H9 (cell line): ENCODE measurements at regions not wholly inside any gene's neighbourhood (a gene's known extent, or its start where the extent isn't known, plus 50 kb on each side); places are given as distances from the start of the nearest gene placed in this dataset.

Experiments used
- DNase-seq: peaks from one replicate; pipeline ENCODE4 v3.0.0-alpha.2; 2017
- H2AFZ ChIP-seq: one replicate; pipeline ENCODE4 v1.6.1; 2013; ENCODE audit warnings: mild to moderate bottlenecking, low read length, control low read depth, moderate library complexity
- H2AK5ac ChIP-seq: 2 replicates; pipeline ENCODE4 v1.6.1; 2013; ENCODE audit warnings: low read length, control low read depth, mixed read lengths; ENCODE audit not compliant: insufficient read length
- H2BK120ac ChIP-seq: one replicate; pipeline ENCODE4 v1.6.1; 2013; ENCODE audit warnings: low read depth, mild to moderate bottlenecking, low read length, control low read depth, inconsistent platforms; ENCODE audit not compliant: poor library complexity, severe bottlenecking
- H2BK12ac ChIP-seq: 2 replicates; pipeline ENCODE4 v1.6.1; 2013; ENCODE audit warnings: low read length, control low read depth, mixed read lengths, low read depth; ENCODE audit not compliant: insufficient read length
- H2BK15ac ChIP-seq: 2 replicates; pipeline ENCODE4 v1.6.1; 2013; ENCODE audit warnings: low read depth, low read length, control low read depth
- H2BK20ac ChIP-seq: one replicate; pipeline ENCODE4 v1.6.1; 2013; ENCODE audit warnings: low read depth, mild to moderate bottlenecking, low read length, control low read depth, inconsistent platforms; ENCODE audit not compliant: poor library complexity, severe bottlenecking
- H2BK5ac ChIP-seq: 2 replicates; pipeline ENCODE4 v1.6.1; 2013; ENCODE audit warnings: low read length, control low read depth, mixed read lengths; ENCODE audit not compliant: insufficient read length
- H3K14ac ChIP-seq: 2 replicates; pipeline ENCODE4 v1.6.1; 2013; ENCODE audit warnings: low read length, control low read depth; ENCODE audit not compliant: insufficient read depth
- H3K18ac ChIP-seq: 2 replicates; pipeline ENCODE4 v1.6.1; 2013; ENCODE audit warnings: low read depth, mild to moderate bottlenecking, mixed read lengths, low read length, control low read depth; ENCODE audit not compliant: insufficient read length
- H3K23ac ChIP-seq: 2 replicates; pipeline ENCODE4 v1.6.1; 2013; ENCODE audit warnings: low read length, control low read depth, mixed read lengths, low read depth; ENCODE audit not compliant: insufficient read length
- H3K23me2 ChIP-seq: 2 replicates; pipeline ENCODE4 v1.6.1; 2013; ENCODE audit warnings: low read depth, mild to moderate bottlenecking, mixed read lengths, low read length, control low read depth; ENCODE audit not compliant: insufficient read length, poor library complexity, severe bottlenecking
- H3K27ac ChIP-seq: 2 replicates; pipeline ENCODE4 v1.5.1; 2013; ENCODE audit warnings: low read length, control low read depth, mixed read lengths, low read depth; ENCODE audit not compliant: insufficient read length
- H3K27me3 ChIP-seq: 2 replicates; pipeline ENCODE4 v1.6.1; 2013; ENCODE audit warnings: low read length, control low read depth, inconsistent platforms; ENCODE audit not compliant: insufficient read depth
- H3K4ac ChIP-seq: 2 replicates; pipeline ENCODE4 v1.6.1; 2013; ENCODE audit warnings: low read depth, mild to moderate bottlenecking, control low read depth, inconsistent platforms, low read length, moderate library complexity
- H3K4me1 ChIP-seq: 2 replicates; pipeline ENCODE4 v1.6.1; 2013; ENCODE audit warnings: low read length, control low read depth, inconsistent platforms; ENCODE audit not compliant: insufficient read depth
- H3K4me2 ChIP-seq: 2 replicates; pipeline ENCODE4 v1.6.1; 2013; ENCODE audit warnings: low read length, control low read depth, mixed read lengths; ENCODE audit not compliant: insufficient read length, insufficient read depth
- H3K56ac ChIP-seq: 2 replicates; pipeline ENCODE4 v1.6.1; 2013; ENCODE audit warnings: low read depth, mild to moderate bottlenecking, mixed read lengths, low read length, control low read depth; ENCODE audit not compliant: insufficient read length
- H3K79me1 ChIP-seq: 2 replicates; pipeline ENCODE4 v1.6.1; 2013; ENCODE audit warnings: low read depth, mild to moderate bottlenecking, moderate library complexity, low read length, control low read depth, inconsistent platforms; ENCODE audit not compliant: insufficient read depth, poor library complexity, severe bottlenecking
- H3K79me2 ChIP-seq: 2 replicates; pipeline ENCODE4 v1.6.1; 2013; ENCODE audit warnings: low read length, control low read depth, inconsistent platforms; ENCODE audit not compliant: insufficient read depth
- H3K9ac ChIP-seq: 2 replicates; pipeline ENCODE4 v1.6.1; 2013; ENCODE audit warnings: low read length, control low read depth, mixed read lengths; ENCODE audit not compliant: insufficient read length; ENCODE audit errors: extremely low read depth
- H3K9me3 ChIP-seq: one replicate; pipeline ENCODE4 v1.6.1; 2013; ENCODE audit warnings: low read depth, low read length, inconsistent platforms; ENCODE audit not compliant: control insufficient read depth
- H3T11ph ChIP-seq: one replicate; pipeline ENCODE4 v1.6.1; 2013; ENCODE audit warnings: mild to moderate bottlenecking, low read length, control low read depth, inconsistent platforms
- H4K20me1 ChIP-seq: one replicate; pipeline ENCODE4 v1.6.1; 2013; ENCODE audit not compliant: control insufficient read depth, insufficient read length, insufficient read depth
- H4K5ac ChIP-seq: 2 replicates; pipeline ENCODE4 v1.6.1; 2013; ENCODE audit warnings: low read depth, mild to moderate bottlenecking, mixed read lengths, low read length, control low read depth; ENCODE audit not compliant: insufficient read length
- H4K8ac ChIP-seq: replicated peaks from 2 replicates; pipeline ENCODE4 v1.6.1; 2013; ENCODE audit warnings: low read length, control low read depth, mixed read lengths, low read depth; ENCODE audit not compliant: insufficient read length
- H4K91ac ChIP-seq: 2 replicates; pipeline ENCODE4 v1.6.1; 2013; ENCODE audit warnings: low read depth, mild to moderate bottlenecking, moderate library complexity, mixed read lengths, low read length, control low read depth; ENCODE audit not compliant: insufficient read length
- H3K27ac Mint-ChIP-seq, 3 experiments: 2 replicates in 2 of 3; 3 replicates in 1 of 3; pipeline ENCODE4 v1.8.0; 2020 to 2021; ENCODE audit warnings: mixed read lengths in 3 of 3, mild to moderate bottlenecking in 1 of 3, moderate library complexity in 1 of 3
- H3K27me3 Mint-ChIP-seq: 2 replicates; pipeline ENCODE4 v1.8.0; 2021; ENCODE audit warnings: low read depth, mild to moderate bottlenecking, moderate library complexity, mixed read lengths
- H3K36me3 Mint-ChIP-seq, 3 experiments: 2 replicates in 2 of 3; 3 replicates in 1 of 3; pipeline ENCODE4 v1.8.0; 2020 to 2021; ENCODE audit warnings: low read depth in 3 of 3, mixed read lengths in 3 of 3; ENCODE audit not compliant: insufficient read depth in 1 of 3
- H3K4me1 Mint-ChIP-seq, 2 experiments: 2 replicates each; pipeline ENCODE4 v1.8.0; 2020; ENCODE audit warnings: mixed read lengths in 2 of 2
- H3K4me3 Mint-ChIP-seq, 2 experiments: 2 replicates in 1 of 2; 3 replicates in 1 of 2; pipeline ENCODE4 v1.8.0; 2020 to 2021; ENCODE audit warnings: mild to moderate bottlenecking in 2 of 2, mixed read lengths in 2 of 2, moderate library complexity in 1 of 2
- H3K9me3 Mint-ChIP-seq, 2 experiments: 2 replicates in 1 of 2; 3 replicates in 1 of 2; pipeline ENCODE4 v1.8.0; 2020; ENCODE audit warnings: mild to moderate bottlenecking in 2 of 2, mixed read lengths in 2 of 2, moderate library complexity in 1 of 2
- WGBS: extraction: QIAGEN DNeasy Blood & Tissue Kit; methylation state at CpG from one replicate; pipeline ENCODE4 v1.1.7; 2013; ENCODE audit warnings: missing lambda C conversion rate, low lambda C conversion rate, mixed read lengths; ENCODE audit not compliant: insufficient read length; ENCODE audit errors: extremely low coverage; 5-methylcytosine and 5-hydroxymethylcytosine counted together
- TF ChIP-seq, protein P1 (sequence below): fragments of 200-600 bp; sonication (generic); conservative IDR thresholded peaks from 3 replicates; pipeline ENCODE4 v1.8.0; 2021; ENCODE audit warnings: antibody characterized with exemption, mild to moderate bottlenecking

DNA sequence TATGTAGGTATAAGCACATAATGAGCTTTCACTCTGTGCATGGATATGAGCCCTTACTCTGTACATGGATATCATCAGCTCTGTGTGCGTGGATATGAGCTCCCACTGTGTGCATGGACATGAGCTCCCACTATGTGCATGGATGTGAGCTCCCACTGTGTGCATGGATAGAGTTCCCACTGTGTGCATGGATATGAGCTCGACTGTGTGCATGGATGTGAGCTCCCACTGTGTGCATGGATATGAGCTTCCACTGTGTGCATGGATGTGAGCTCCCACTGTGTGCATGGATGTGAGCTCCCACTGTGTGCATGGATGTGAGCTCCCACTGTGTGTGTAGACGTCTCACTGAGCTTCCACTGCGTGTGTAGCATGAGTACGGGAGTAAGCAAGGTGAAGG lies 149.3 kb upstream of the ALKAL2 start:
- no peaks in the 10 kb centered on the region for H4K20me1 ChIP-seq
- no peak overlapping the region for H3K9ac ChIP-seq
- H3K27ac ChIP-seq, result no peak overlapping the region
- no peak overlapping the region for H2BK15ac ChIP-seq
- Mint-ChIP-seq H3K27ac (no peak overlapping the region), H3K9me3 (no peaks in the 10 kb centered on the region), H3K4me3 (no peak overlapping the region), H3K36me3 (no peaks in the 10 kb centered on the region), H3K27me3 (peaks cover 5% of the 10 kb centered on the region), H3K4me1 (peaks cover 25 to 26% of the 10 kb centered on the region in 2 experiments)
- no peak overlapping the region for H3K56ac ChIP-seq
- no peak overlapping the region for H3K18ac ChIP-seq
- H3K23me2 ChIP-seq, result no peaks in the 10 kb centered on the region
- no peak overlapping the region for H4K8ac ChIP-seq
- no peak overlapping the region for H3K23ac ChIP-seq
- no peaks in the 10 kb centered on the region for H3K79me2 ChIP-seq
- H3T11ph ChIP-seq, result no peak overlapping the region
- H2BK12ac ChIP-seq, result no peak overlapping the region
- H2BK5ac ChIP-seq, result no peak overlapping the region
- WGBS, result no CpG with 5 or more reads among the region's 5 CpGs
- H4K5ac ChIP-seq, result no peak overlapping the region
- no peak overlapping the region for H3K4me2 ChIP-seq
- H2BK20ac ChIP-seq, result no peak overlapping the region
- TF ChIP-seq, protein P1, sequence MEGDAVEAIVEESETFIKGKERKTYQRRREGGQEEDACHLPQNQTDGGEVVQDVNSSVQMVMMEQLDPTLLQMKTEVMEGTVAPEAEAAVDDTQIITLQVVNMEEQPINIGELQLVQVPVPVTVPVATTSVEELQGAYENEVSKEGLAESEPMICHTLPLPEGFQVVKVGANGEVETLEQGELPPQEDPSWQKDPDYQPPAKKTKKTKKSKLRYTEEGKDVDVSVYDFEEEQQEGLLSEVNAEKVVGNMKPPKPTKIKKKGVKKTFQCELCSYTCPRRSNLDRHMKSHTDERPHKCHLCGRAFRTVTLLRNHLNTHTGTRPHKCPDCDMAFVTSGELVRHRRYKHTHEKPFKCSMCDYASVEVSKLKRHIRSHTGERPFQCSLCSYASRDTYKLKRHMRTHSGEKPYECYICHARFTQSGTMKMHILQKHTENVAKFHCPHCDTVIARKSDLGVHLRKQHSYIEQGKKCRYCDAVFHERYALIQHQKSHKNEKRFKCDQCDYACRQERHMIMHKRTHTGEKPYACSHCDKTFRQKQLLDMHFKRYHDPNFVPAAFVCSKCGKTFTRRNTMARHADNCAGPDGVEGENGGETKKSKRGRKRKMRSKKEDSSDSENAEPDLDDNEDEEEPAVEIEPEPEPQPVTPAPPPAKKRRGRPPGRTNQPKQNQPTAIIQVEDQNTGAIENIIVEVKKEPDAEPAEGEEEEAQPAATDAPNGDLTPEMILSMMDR, result no peak
- H4K91ac ChIP-seq, result no peak overlapping the region
- H2AFZ ChIP-seq, result no peak overlapping the region
- H2AK5ac ChIP-seq, result no peak overlapping the region
- no peaks in the 10 kb centered on the region for H3K4me1 ChIP-seq
- no peaks in the 10 kb centered on the region for H3K9me3 ChIP-seq
- no peak overlapping the region for H3K14ac ChIP-seq
- no peak overlapping the region for H2BK120ac ChIP-seq
- no peaks in the 10 kb centered on the region for H3K27me3 ChIP-seq
- no peak overlapping the region for H3K4ac ChIP-seq
- no peak for DNase-seq
- no peaks in the 10 kb centered on the region for H3K79me1 ChIP-seq
